Activated CD4-positive, alpha-beta memory T cell treated with anti-CD3 and anti-CD28 coated beads for 36 hours (primary cell): ENCODE measurements at regions not wholly inside any gene's neighbourhood (a gene's known extent, or its start where the extent isn't known, plus 50 kb on each side); places are given as distances from the start of the nearest gene placed in this dataset.
"Not testable (repeated sequence)": the region's sequence is repeated elsewhere in the genome, so short reads cannot be mapped to it uniquely, and the experiment has no call there.

Source experiments
- CTCF ChIA-PET: fragments of 350-600 bp; sonication (Branson Sonifier 250); formaldehyde crosslinking; loops from one replicate; lab custom pipeline; 2021; ENCODE audit warnings: antibody characterized with exemption, inconsistent platforms; lab: Charles Lee
- POLR2A ChIA-PET: fragments of 350-600 bp; sonication (Branson Sonifier 250); formaldehyde crosslinking; loops from one replicate; lab custom pipeline; 2021; ENCODE audit warnings: antibody characterized with exemption; lab: Charles Lee
- DNase-seq: peaks from one replicate; pipeline ENCODE4 v3.0.0-alpha.2; 2020
- H3K27ac Mint-ChIP-seq: one replicate; pipeline ENCODE4 v1.8.0; 2021; ENCODE audit warnings: mixed read lengths
- H3K27me3 Mint-ChIP-seq: one replicate; pipeline ENCODE4 v1.8.0; 2021; ENCODE audit warnings: mixed read lengths
- H3K36me3 Mint-ChIP-seq: one replicate; pipeline ENCODE4 v1.8.0; 2021; ENCODE audit warnings: mixed read lengths
- H3K4me1 Mint-ChIP-seq: one replicate; pipeline ENCODE4 v1.8.0; 2021; ENCODE audit warnings: low read depth, mixed read lengths
- H3K4me3 Mint-ChIP-seq: one replicate; pipeline ENCODE4 v1.8.0; 2021; ENCODE audit warnings: mild to moderate bottlenecking, mixed read lengths
- H3K9me3 Mint-ChIP-seq: one replicate; pipeline ENCODE4 v1.8.0; 2021; ENCODE audit warnings: mixed read lengths
- intact Hi-C: fragments of 100-400 bp; cut with micrococcal nuclease; formaldehyde crosslinking; loops from one replicate; pipeline ENCODE4 v1.15.1; 2023

- Mint-ChIP-seq H3K4me3 (no peak overlapping the region), H3K27ac (no peak overlapping the region), H3K9me3 (no peaks in the 10 kb centered on the region), H3K27me3 (peaks cover 32% of the 10 kb centered on the region), H3K4me1 (no peaks in the 10 kb centered on the region), H3K36me3 (no peaks in the 10 kb centered on the region)
- ChIA-PET CTCF (interaction anchor here (3.7 kb wide), 1 partner anchor 1539 kb away, joined by 32 read pairs; no protein-coding TSS in a partner anchor), POLR2A (no interaction called here)
- no peak for DNase-seq
- intact Hi-C loops, result loop anchor here (5.0 kb wide), 2 partner anchors 673 to 1358 kb away; no protein-coding TSS in a partner anchor
These were observed 312.4 kb downstream of the ZNF536 start for GRCh38 chr19:30684613-30685012.

GRCh38 chr19:30682999-30683536, 310.9 kb downstream of the ZNF536 start:
- ChIA-PET CTCF (interaction anchor here (0.5 to 3.7 kb wide), 17 partner anchors 8 to 1675 kb away, joined by 3 to 32 read pairs (median 4); no protein-coding TSS in a partner anchor), POLR2A (interaction anchor here (0.6 kb wide), 1 partner anchor 39 kb away, joined by 3 read pairs; no protein-coding TSS in a partner anchor)
- Mint-ChIP-seq H3K9me3 (no peaks in the 10 kb centered on the region), H3K36me3 (no peaks in the 10 kb centered on the region), H3K4me3 (no peak overlapping the region), H3K27me3 (peaks cover 30% of the 10 kb centered on the region), H3K27ac (no peak overlapping the region), H3K4me1 (no peaks in the 10 kb centered on the region)
- intact Hi-C loops, result loop anchor here (2.0 to 5.0 kb wide), 3 partner anchors 674 to 1542 kb away; no protein-coding TSS in a partner anchor
- peak; percentile 66 for DNase-seq

GRCh38 chr19:30682146-30682998, 310.2 kb downstream of the ZNF536 start:
- POLR2A ChIA-PET, result no interaction called here
- DNase-seq, result no peak
- CTCF ChIA-PET, result interaction anchor here (0.5 to 3.7 kb wide), 15 partner anchors 8 to 1633 kb away, joined by 3 to 32 read pairs (median 4); no protein-coding TSS in a partner anchor
- Mint-ChIP-seq H3K4me3 (no peak overlapping the region), H3K27ac (no peak overlapping the region), H3K27me3 (peaks cover 29% of the 10 kb centered on the region), H3K36me3 (no peaks in the 10 kb centered on the region), H3K9me3 (no peaks in the 10 kb centered on the region), H3K4me1 (no peaks in the 10 kb centered on the region)
- intact Hi-C loops, result loop anchor here (2.0 to 5.0 kb wide), 3 partner anchors 675 to 1542 kb away; no protein-coding TSS in a partner anchor

DNA sequence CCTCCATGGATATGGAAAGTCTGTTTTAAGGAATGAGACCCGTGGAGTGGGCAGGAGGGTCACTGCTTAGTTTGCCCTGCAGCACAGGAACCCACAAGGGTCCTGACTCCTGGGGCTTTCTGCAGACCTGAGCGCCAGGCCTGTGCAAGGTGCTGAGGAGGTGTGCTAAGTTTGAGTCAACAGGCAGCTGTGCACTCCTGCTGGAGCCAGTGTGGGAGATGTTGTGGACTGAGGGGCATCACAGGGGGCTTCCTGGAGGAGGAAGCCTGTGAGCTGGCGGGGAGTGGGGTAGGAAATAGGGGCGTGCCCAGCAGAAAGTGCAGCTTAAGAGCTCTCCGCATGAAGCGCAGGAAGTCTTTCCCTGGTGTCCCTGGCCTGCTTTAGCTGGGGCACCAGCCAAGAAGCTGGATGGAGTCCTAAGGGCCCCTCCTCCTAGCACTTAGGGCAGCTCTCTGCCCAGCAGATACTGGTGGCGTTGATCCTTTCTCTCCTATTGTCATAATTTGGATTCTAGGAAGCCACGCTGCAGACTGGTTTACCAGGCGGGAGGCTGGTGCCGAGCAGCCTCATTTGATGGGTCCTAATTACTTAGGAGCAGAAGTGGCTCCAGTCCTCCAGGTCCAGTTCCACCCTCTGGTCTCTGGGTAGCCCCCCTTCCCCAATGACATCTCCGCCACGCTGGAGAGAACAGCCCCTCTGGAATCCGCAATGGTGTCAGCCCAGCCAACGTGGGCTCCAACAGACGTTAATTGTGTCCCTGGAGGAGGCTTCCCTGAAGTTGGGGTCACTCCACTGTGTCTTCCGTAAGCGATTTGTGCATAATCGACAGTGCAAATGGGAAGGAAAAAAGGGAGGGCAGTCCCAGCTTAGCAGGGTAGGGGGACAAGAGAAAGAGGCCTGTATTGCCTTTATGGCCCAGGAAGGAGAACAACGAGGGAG, 309.2 kb downstream of the ZNF536 start:
- intact Hi-C loops, result loop anchor here (2.0 to 5.0 kb wide), 3 partner anchors 676 to 1543 kb away; no protein-coding TSS in a partner anchor
- ChIA-PET POLR2A (no interaction called here), CTCF (interaction anchor here (0.9 to 3.7 kb wide), 4 partner anchors 12 to 1543 kb away, joined by 3 to 32 read pairs (median 17); no protein-coding TSS in a partner anchor)
- no peaks in the 10 kb centered on the region for H3K36me3 Mint-ChIP-seq
- no peaks in the 10 kb centered on the region for H3K9me3 Mint-ChIP-seq
- no peak overlapping the region for H3K4me3 Mint-ChIP-seq
- H3K4me1 Mint-ChIP-seq, result no peaks in the 10 kb centered on the region
- peaks cover 22% of the 10 kb centered on the region for H3K27me3 Mint-ChIP-seq
- H3K27ac Mint-ChIP-seq, result no peak overlapping the region
- no peak for DNase-seq

DNA sequence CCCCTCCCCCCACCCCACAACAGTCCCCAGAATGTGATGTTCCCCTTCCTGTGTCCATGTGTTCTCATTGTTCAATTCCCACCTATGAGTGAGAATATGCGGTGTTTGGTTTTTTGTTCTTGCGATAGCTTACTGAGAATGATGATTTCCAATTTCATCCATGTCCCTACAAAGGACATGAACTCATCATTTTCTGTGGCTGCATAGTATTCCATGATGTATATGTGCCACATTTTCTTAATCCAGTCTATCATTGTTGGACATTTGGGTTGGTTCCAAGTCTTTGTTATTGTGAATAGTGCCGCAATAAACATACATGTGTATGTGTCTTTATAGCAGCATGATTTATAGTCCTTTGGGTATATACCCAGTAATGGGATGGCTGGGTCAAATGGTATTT, 308.2 kb downstream of the ZNF536 start:
- POLR2A ChIA-PET, DNase-seq, H3K9me3 Mint-ChIP-seq, CTCF ChIA-PET, H3K36me3 Mint-ChIP-seq, H3K4me1 Mint-ChIP-seq, H3K27ac Mint-ChIP-seq, H3K4me3 Mint-ChIP-seq: not testable (repeated sequence)
- H3K27me3 Mint-ChIP-seq, result peaks cover 16% of the 10 kb centered on the region
- intact Hi-C loops, result loop anchor here (5.0 kb wide), 2 partner anchors 677 to 1362 kb away; no protein-coding TSS in a partner anchor

- Mint-ChIP-seq H3K4me1 (no peaks in the 10 kb centered on the region), H3K36me3 (no peaks in the 10 kb centered on the region), H3K27me3 (peaks cover 18% of the 10 kb centered on the region), H3K4me3 (no peak overlapping the region), H3K27ac (no peak overlapping the region), H3K9me3 (no peaks in the 10 kb centered on the region)
- intact Hi-C loops, result loop anchor here (5.0 kb wide), 2 partner anchors 678 to 1363 kb away; no protein-coding TSS in a partner anchor
- CTCF ChIA-PET, result interaction anchor here (1.3 kb wide), 1 partner anchor 10 kb away, joined by 6 read pairs; no protein-coding TSS in a partner anchor
- no peak for DNase-seq
- POLR2A ChIA-PET, result no interaction called here
These were observed 307.6 kb downstream of the ZNF536 start for GRCh38 chr19:30679789-30680188.

DNA sequence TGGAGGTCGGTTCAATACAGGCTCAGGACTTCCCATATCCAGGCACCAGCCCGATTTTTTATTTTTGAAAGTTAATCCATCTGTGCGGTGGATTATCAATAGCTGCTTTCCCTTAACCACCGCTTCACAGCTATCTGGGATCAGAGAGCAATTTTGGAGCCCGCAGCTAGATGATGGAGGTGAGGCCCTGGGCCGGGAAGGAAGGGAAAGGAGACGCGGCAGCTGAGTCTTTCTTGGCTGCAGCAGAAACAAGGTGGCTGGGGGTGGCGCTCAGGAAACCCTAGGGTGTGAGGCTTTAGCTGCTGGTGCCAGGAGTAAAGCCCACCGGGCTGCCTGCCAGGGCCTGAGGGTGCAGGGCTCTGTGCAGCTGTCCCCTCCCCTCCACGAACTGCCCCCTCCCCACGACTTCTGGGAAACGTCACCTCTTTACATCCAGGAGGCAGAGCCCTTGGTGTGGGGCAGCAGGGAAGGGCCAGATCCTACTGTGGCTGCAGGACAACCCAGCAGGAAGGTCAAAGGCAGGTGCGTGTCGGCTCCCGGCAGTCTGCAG, 307.0 kb downstream of the ZNF536 start:
- POLR2A ChIA-PET, result no interaction called here
- CTCF ChIA-PET, result interaction anchor here (0.9 to 1.3 kb wide), 2 partner anchors 10 to 1545 kb away, joined by 3 to 6 read pairs; no protein-coding TSS in a partner anchor
- no peaks in the 10 kb centered on the region for H3K4me1 Mint-ChIP-seq
- intact Hi-C loops, result no loop called here
- no peak for DNase-seq
- H3K27me3 Mint-ChIP-seq, result peaks cover 16% of the 10 kb centered on the region
- H3K36me3 Mint-ChIP-seq, result no peaks in the 10 kb centered on the region
- H3K4me3 Mint-ChIP-seq, result no peak overlapping the region
- no peak overlapping the region for H3K27ac Mint-ChIP-seq
- no peaks in the 10 kb centered on the region for H3K9me3 Mint-ChIP-seq

GRCh38 chr19:30678168-30678567, 306.0 kb downstream of the ZNF536 start:
- no peak for DNase-seq
- peaks cover 16% of the 10 kb centered on the region for H3K27me3 Mint-ChIP-seq
- intact Hi-C loops, result no loop called here
- POLR2A ChIA-PET, result no interaction called here
- no peaks in the 10 kb centered on the region for H3K4me1 Mint-ChIP-seq
- H3K27ac Mint-ChIP-seq, result no peak overlapping the region
- H3K9me3 Mint-ChIP-seq, result no peaks in the 10 kb centered on the region
- CTCF ChIA-PET, result interaction anchor here (0.8 to 1.8 kb wide), 3 partner anchors 9 to 17 kb away, joined by 4 to 7 read pairs (median 4); no protein-coding TSS in a partner anchor
- no peak overlapping the region for H3K4me3 Mint-ChIP-seq
- no peaks in the 10 kb centered on the region for H3K36me3 Mint-ChIP-seq

GRCh38 chr19:30677702-30678101, 305.5 kb downstream of the ZNF536 start:
- no peak overlapping the region for H3K27ac Mint-ChIP-seq
- CTCF ChIA-PET, result interaction anchor here (0.8 to 1.8 kb wide), 3 partner anchors 9 to 18 kb away, joined by 4 to 7 read pairs (median 4); no protein-coding TSS in a partner anchor
- no peak overlapping the region for H3K4me3 Mint-ChIP-seq
- H3K36me3 Mint-ChIP-seq, result no peaks in the 10 kb centered on the region
- no peaks in the 10 kb centered on the region for H3K9me3 Mint-ChIP-seq
- H3K27me3 Mint-ChIP-seq, result peaks cover 12% of the 10 kb centered on the region
- DNase-seq, result no peak
- no peaks in the 10 kb centered on the region for H3K4me1 Mint-ChIP-seq
- intact Hi-C loops, result no loop called here
- POLR2A ChIA-PET, result no interaction called here

DNA sequence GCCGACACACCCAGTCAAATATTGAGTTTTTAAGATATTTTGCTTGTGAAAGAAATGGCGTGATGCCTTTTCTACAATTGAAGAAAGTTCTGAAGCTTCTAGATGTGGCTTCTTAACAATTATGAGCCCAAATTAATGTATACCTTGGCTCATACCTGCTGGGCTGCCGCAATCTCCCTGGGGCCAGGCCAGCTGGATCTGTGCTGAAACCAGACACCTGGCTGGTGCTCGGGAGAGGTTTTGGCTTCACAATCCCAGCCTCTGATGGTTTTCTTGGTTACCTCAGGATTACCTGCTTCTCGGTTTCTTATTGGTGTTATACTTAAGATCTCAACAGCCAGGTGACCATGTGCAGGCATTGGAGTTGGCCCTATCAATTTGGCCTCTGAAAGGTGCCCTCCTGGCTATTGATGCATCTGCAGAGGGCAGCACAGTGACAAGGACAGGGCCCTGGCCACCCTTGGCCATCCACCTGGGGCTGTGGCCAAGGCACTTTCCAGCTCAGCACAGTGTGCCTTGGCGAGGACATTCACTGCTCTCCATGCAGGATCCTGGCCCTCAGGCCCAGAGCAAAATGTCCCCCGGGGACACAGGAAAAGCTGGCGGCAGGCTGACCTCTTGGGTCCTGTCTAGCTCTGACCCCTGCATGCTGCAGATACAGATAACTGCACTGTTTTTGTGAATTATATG, 305.0 kb downstream of the ZNF536 start:
- Mint-ChIP-seq H3K4me1 (no peaks in the 10 kb centered on the region), H3K36me3 (no peaks in the 10 kb centered on the region), H3K27me3 (peaks cover 11% of the 10 kb centered on the region), H3K9me3 (no peaks in the 10 kb centered on the region), H3K27ac (no peak overlapping the region), H3K4me3 (no peak overlapping the region)
- CTCF ChIA-PET, result interaction anchor here (1.2 to 1.8 kb wide), 2 partner anchors 10 to 18 kb away, joined by 4 to 7 read pairs; no protein-coding TSS in a partner anchor
- POLR2A ChIA-PET, result no interaction called here
- intact Hi-C loops, result no loop called here
- no peak for DNase-seq
